Liver (tissue), 3 donors: ENCODE measurements at regions not wholly inside any gene's neighbourhood (a gene's known extent, or its start where the extent isn't known, plus 50 kb on each side); places are given as distances from the start of the nearest gene placed in this dataset.

Source experiments
- FOXA2 ChIP-seq: IDR thresholded peaks from 2 replicates; pipeline ENCODE4 v1.6.1; 2016; ENCODE audit warnings: antibody characterized with exemption
- HNF4A ChIP-seq, 2 donors: conservative IDR thresholded peaks; 2 replicates each; pipeline ENCODE4 v1.6.1; 2016; ENCODE audit warnings: antibody characterized with exemption in 2 of 2, mild to moderate bottlenecking in 2 of 2
- MAX ChIP-seq: IDR thresholded peaks from 2 replicates; pipeline ENCODE4 v1.6.1; 2016; ENCODE audit warnings: antibody characterized with exemption
- RAD21 ChIP-seq, 2 donors: IDR thresholded peaks; 2 replicates each; pipeline ENCODE4 v1.6.1; 2016; ENCODE audit warnings: antibody characterized with exemption in 2 of 2, mild to moderate bottlenecking in 2 of 2
- REST ChIP-seq: IDR thresholded peaks from 2 replicates; pipeline ENCODE4 v1.6.1; 2016; ENCODE audit warnings: antibody characterized with exemption, mild to moderate bottlenecking
- TAF1 ChIP-seq: conservative IDR thresholded peaks from 2 replicates; pipeline ENCODE4 v1.6.1; 2016; ENCODE audit warnings: antibody characterized with exemption, mild to moderate bottlenecking
- TF ChIP-seq, protein P1 (sequence below): fragments of 150-350 bp; IDR thresholded peaks from 2 replicates; pipeline ENCODE4 v1.5.1; 2017; ENCODE audit warnings: improper control_type of control experiment, low read depth, low read length; ENCODE audit not compliant: missing input control
- donor health status: healthy.
- donor health status: healthy.

- no peak for TF ChIP-seq MAX
- TF ChIP-seq, protein P1, sequence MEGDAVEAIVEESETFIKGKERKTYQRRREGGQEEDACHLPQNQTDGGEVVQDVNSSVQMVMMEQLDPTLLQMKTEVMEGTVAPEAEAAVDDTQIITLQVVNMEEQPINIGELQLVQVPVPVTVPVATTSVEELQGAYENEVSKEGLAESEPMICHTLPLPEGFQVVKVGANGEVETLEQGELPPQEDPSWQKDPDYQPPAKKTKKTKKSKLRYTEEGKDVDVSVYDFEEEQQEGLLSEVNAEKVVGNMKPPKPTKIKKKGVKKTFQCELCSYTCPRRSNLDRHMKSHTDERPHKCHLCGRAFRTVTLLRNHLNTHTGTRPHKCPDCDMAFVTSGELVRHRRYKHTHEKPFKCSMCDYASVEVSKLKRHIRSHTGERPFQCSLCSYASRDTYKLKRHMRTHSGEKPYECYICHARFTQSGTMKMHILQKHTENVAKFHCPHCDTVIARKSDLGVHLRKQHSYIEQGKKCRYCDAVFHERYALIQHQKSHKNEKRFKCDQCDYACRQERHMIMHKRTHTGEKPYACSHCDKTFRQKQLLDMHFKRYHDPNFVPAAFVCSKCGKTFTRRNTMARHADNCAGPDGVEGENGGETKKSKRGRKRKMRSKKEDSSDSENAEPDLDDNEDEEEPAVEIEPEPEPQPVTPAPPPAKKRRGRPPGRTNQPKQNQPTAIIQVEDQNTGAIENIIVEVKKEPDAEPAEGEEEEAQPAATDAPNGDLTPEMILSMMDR, result no peak
- no peak for TF ChIP-seq RAD21 (IDR thresholded peaks at IDR 0.05)
- TF ChIP-seq FOXA2, result no peak
- no peak for TF ChIP-seq REST
- TF ChIP-seq HNF4A (conservative IDR thresholded peaks at IDR 0.05), result no peak
- no peak for TF ChIP-seq TAF1
These were observed 134.9 kb upstream of the ADRA1D start for GRCh38 chr20:4383961-4384360.
